ENCODE measurements at regions not wholly inside any gene's neighbourhood (a gene's known extent, or its start where the extent isn't known, plus 50 kb on each side); places are given as distances from the start of the nearest gene placed in this dataset.

DNA sequence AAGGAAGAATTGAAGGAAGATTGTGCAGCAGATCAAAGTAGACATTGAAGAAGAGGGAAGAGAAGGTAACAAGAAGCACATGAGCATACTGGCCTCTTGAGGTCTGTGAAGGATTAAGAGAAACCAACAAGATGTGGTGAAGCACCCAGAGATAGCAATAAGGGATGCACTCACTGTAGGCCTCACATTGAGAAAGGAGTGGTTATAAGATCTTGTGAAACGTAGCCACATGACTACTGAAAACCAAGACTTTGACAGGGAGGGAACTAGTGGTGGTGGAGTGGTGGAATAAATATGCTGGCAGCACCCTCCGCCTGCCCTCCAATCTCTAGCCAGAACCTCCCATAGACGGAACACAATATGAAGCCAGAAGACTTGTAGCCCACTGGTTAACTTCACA is 651.2 kb downstream of the DIPK2A start:
- Histone ChIP-seq H3K36me3 (ENCODE audit: insufficient read depth, low read length) (no peaks in the 10 kb centered on the region), H3K27ac (ENCODE audit: low read depth in 1 of 2, low read length in 2 of 2) (no peak overlapping the region), H3K27me3 (ENCODE audit: control insufficient read depth in 1 of 2, insufficient read depth in 2 of 2, low read length in 2 of 2) (no peaks in the 10 kb centered on the region), H3K9me3 (ENCODE audit: control insufficient read depth in 1 of 2, insufficient read depth in 1 of 2, low read length in 2 of 2) (no peaks in the 10 kb centered on the region), H3K4me3 (ENCODE audit: low read length) (no peak overlapping the region), H3K4me1 (ENCODE audit: insufficient read depth, low read length) (no peaks in the 10 kb centered on the region)
- TF ChIP-seq, protein P1, sequence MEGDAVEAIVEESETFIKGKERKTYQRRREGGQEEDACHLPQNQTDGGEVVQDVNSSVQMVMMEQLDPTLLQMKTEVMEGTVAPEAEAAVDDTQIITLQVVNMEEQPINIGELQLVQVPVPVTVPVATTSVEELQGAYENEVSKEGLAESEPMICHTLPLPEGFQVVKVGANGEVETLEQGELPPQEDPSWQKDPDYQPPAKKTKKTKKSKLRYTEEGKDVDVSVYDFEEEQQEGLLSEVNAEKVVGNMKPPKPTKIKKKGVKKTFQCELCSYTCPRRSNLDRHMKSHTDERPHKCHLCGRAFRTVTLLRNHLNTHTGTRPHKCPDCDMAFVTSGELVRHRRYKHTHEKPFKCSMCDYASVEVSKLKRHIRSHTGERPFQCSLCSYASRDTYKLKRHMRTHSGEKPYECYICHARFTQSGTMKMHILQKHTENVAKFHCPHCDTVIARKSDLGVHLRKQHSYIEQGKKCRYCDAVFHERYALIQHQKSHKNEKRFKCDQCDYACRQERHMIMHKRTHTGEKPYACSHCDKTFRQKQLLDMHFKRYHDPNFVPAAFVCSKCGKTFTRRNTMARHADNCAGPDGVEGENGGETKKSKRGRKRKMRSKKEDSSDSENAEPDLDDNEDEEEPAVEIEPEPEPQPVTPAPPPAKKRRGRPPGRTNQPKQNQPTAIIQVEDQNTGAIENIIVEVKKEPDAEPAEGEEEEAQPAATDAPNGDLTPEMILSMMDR (IDR thresholded peaks at IDR 0.05), result no peak
- H3K9me3 Mint-ChIP-seq, result peaks cover 2% of the 10 kb centered on the region
- DNase-seq (no peak), ATAC-seq (ENCODE audit: poor library complexity) (no peak)
- no peak overlapping the region for H3K27ac Mint-ChIP-seq
- no peaks in the 10 kb centered on the region for H3K27me3 Mint-ChIP-seq
- ChIA-PET POLR2A (no interaction called here), CTCF (no interaction called here)
- no peaks in the 10 kb centered on the region for H3K36me3 Mint-ChIP-seq (ENCODE audit: low read depth)
- intact Hi-C loops (cut with DNase I, micrococcal nuclease), result no loop called here
- H3K4me1 Mint-ChIP-seq (ENCODE audit: low read depth), result no peaks in the 10 kb centered on the region
- no peak overlapping the region for H3K4me3 Mint-ChIP-seq

DNA sequence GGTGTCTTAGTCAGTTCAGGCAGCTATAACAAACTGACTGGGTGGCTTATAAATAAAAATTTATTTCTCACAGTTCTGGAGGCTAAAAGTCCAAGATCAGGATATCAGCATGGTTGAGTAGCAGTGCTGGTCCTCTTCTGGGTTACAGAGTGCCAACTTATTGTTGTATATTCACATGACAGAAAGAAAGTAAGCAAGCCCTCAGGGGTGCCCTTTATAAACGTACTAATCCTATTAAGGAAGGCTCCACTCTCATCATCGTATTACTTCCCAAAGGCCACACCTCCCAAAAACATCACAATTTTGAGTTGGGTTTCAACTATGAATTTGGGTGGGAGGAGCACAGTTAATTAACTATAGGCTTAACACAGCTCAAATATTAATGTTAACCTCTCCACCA is 653.0 kb downstream of the DIPK2A start:
- ATAC-seq (ENCODE audit: poor library complexity), result no peak

DNA sequence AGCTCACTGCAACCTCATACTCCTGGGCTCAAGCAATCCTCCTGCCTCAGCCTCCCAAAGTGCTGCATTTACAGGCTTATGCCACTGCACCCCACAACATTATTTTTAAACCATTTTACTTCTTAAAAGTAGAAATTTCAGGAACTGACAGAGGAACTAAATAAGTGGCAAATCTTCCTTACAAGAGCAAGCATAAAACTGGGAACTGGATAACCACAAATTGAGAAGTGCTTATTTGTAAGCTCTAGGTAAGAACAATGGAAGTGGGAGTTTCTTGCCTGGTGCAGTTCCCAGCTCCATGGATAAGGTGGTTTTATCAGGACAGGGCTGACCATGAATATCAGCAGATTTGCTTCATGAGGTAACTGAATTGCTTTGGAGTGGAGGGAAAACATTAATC is 655.2 kb downstream of the DIPK2A start:
- H3K27ac ChIP-seq (ENCODE audit: low read depth in 1 of 2, low read length in 2 of 2), result no peak overlapping the region
- H3K36me3 ChIP-seq (ENCODE audit: insufficient read depth, low read length), result no peaks in the 10 kb centered on the region
- H3K4me1 ChIP-seq (ENCODE audit: insufficient read depth, low read length), result no peaks in the 10 kb centered on the region
- no peak overlapping the region for H3K4me3 ChIP-seq (ENCODE audit: low read length)
- DNase-seq (no peak), ATAC-seq (ENCODE audit: poor library complexity) (no peak)
- Mint-ChIP-seq H3K4me3 (no peak overlapping the region), H3K27ac (no peak overlapping the region), H3K4me1 (ENCODE audit: low read depth) (no peaks in the 10 kb centered on the region), H3K27me3 (no peaks in the 10 kb centered on the region), H3K36me3 (ENCODE audit: low read depth) (no peaks in the 10 kb centered on the region), H3K9me3 (no peaks in the 10 kb centered on the region)
- TF ChIP-seq, protein P1 (IDR thresholded peaks at IDR 0.05), result no peak
- CTCF ChIA-PET, result no interaction called here
- intact Hi-C loops (cut with DNase I, micrococcal nuclease), result no loop called here
- H3K27me3 ChIP-seq (ENCODE audit: control insufficient read depth in 1 of 2, insufficient read depth in 2 of 2, low read length in 2 of 2), result no peaks in the 10 kb centered on the region
- no peaks in the 10 kb centered on the region for H3K9me3 ChIP-seq (ENCODE audit: control insufficient read depth in 1 of 2, insufficient read depth in 1 of 2, low read length in 2 of 2)
- POLR2A ChIA-PET, result no interaction called here

More for the DNA sequence above, 653.0 kb downstream of the DIPK2A start:
- CTCF ChIA-PET, result no interaction called here
- H3K27ac ChIP-seq (ENCODE audit: low read depth in 1 of 2, low read length in 2 of 2), result no peak overlapping the region
- Mint-ChIP-seq H3K4me1 (ENCODE audit: low read depth) (no peaks in the 10 kb centered on the region), H3K27ac (no peak overlapping the region), H3K27me3 (no peaks in the 10 kb centered on the region), H3K9me3 (no peaks in the 10 kb centered on the region), H3K4me3 (no peak overlapping the region), H3K36me3 (ENCODE audit: low read depth) (no peaks in the 10 kb centered on the region)
- intact Hi-C loops (cut with DNase I, micrococcal nuclease), result no loop called here
- no peaks in the 10 kb centered on the region for H3K9me3 ChIP-seq (ENCODE audit: control insufficient read depth in 1 of 2, insufficient read depth in 1 of 2, low read length in 2 of 2)
- POLR2A ChIA-PET, result no interaction called here
- no peaks in the 10 kb centered on the region for H3K4me1 ChIP-seq (ENCODE audit: insufficient read depth, low read length)
- H3K4me3 ChIP-seq (ENCODE audit: low read length), result no peak overlapping the region
- TF ChIP-seq, protein P1 (IDR thresholded peaks at IDR 0.05), result no peak
- DNase-seq, result no peak
- no peaks in the 10 kb centered on the region for H3K36me3 ChIP-seq (ENCODE audit: insufficient read depth, low read length)
- no peaks in the 10 kb centered on the region for H3K27me3 ChIP-seq (ENCODE audit: control insufficient read depth in 1 of 2, insufficient read depth in 2 of 2, low read length in 2 of 2)
